ENCODE measurements at regions not wholly inside any gene's neighbourhood (a gene's known extent, or its start where the extent isn't known, plus 50 kb on each side); places are given as distances from the start of the nearest gene placed in this dataset.

GRCh38 chr3:20305647-20306046 lies 119.6 kb upstream of the SGO1 start (continued):
- TF ChIP-seq ZNF114 (CRISPR knock-in tag; IDR thresholded peaks at IDR 0.05), result no peak
- TF ChIP-seq ZNF331 (CRISPR knock-in tag; IDR thresholded peaks at IDR 0.05; ENCODE audit: low read depth), result no peak
- TF ChIP-seq JUNB (IDR thresholded peaks at IDR 0.05; ENCODE audit: unreplicated experiment), result no peak
- TF ChIP-seq, protein P1, sequence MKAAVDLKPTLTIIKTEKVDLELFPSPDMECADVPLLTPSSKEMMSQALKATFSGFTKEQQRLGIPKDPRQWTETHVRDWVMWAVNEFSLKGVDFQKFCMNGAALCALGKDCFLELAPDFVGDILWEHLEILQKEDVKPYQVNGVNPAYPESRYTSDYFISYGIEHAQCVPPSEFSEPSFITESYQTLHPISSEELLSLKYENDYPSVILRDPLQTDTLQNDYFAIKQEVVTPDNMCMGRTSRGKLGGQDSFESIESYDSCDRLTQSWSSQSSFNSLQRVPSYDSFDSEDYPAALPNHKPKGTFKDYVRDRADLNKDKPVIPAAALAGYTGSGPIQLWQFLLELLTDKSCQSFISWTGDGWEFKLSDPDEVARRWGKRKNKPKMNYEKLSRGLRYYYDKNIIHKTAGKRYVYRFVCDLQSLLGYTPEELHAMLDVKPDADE (IDR thresholded peaks at IDR 0.05), result no peak
- TF ChIP-seq STAT1 (IDR thresholded peaks at IDR 0.05; ENCODE audit: unreplicated experiment), result no peak
- TF ChIP-seq, protein P2, sequence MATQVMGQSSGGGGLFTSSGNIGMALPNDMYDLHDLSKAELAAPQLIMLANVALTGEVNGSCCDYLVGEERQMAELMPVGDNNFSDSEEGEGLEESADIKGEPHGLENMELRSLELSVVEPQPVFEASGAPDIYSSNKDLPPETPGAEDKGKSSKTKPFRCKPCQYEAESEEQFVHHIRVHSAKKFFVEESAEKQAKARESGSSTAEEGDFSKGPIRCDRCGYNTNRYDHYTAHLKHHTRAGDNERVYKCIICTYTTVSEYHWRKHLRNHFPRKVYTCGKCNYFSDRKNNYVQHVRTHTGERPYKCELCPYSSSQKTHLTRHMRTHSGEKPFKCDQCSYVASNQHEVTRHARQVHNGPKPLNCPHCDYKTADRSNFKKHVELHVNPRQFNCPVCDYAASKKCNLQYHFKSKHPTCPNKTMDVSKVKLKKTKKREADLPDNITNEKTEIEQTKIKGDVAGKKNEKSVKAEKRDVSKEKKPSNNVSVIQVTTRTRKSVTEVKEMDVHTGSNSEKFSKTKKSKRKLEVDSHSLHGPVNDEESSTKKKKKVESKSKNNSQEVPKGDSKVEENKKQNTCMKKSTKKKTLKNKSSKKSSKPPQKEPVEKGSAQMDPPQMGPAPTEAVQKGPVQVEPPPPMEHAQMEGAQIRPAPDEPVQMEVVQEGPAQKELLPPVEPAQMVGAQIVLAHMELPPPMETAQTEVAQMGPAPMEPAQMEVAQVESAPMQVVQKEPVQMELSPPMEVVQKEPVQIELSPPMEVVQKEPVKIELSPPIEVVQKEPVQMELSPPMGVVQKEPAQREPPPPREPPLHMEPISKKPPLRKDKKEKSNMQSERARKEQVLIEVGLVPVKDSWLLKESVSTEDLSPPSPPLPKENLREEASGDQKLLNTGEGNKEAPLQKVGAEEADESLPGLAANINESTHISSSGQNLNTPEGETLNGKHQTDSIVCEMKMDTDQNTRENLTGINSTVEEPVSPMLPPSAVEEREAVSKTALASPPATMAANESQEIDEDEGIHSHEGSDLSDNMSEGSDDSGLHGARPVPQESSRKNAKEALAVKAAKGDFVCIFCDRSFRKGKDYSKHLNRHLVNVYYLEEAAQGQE (IDR thresholded peaks at IDR 0.05; ENCODE audit: unreplicated experiment), result no peak
- TF ChIP-seq CREB1 (CRISPR knock-in tag; IDR thresholded peaks at IDR 0.05; ENCODE audit: low read depth), result no peak

- Histone ChIP-seq H3F3A (replicated peaks; ENCODE audit: low read depth) (no peaks in the 10 kb centered on the region), H4K20me1 (replicated peaks; ENCODE audit: insufficient read depth) (no peaks in the 10 kb centered on the region), H3K79me2 (replicated peaks; ENCODE audit: insufficient read depth) (no peaks in the 10 kb centered on the region), H3K4me3 (no peak overlapping the region), H3K27me3 (ENCODE audit: insufficient read depth) (no peaks in the 10 kb centered on the region), H3K4me1 (ENCODE audit: insufficient read depth) (no peaks in the 10 kb centered on the region), H3K27ac (ENCODE audit: low read depth) (no peak overlapping the region), H3K36me3 (ENCODE audit: insufficient read depth) (no peaks in the 10 kb centered on the region), H2AFZ (no peak overlapping the region; the same call in 1 of the 2 replicates), H3K4me2 (no peak overlapping the region), H3K9me2 (ENCODE audit: insufficient read depth) (no peaks in the 10 kb centered on the region)
- H3K36me3 Mint-ChIP-seq (ENCODE audit: low read depth), result peaks cover 5% of the 10 kb centered on the region; the same call in 2 of the 3 replicates
- no peak overlapping the region for H3K27ac Mint-ChIP-seq
- no peaks in the 10 kb centered on the region for H3K27me3 Mint-ChIP-seq (ENCODE audit: insufficient read depth, low read depth, poor library complexity)
- no peak for ATAC-seq
- no peak overlapping the region for H3K4me3 Mint-ChIP-seq
- DNase-seq (ENCODE audit: low spot score), result no peak
- no peaks in the 10 kb centered on the region for H3K4me1 Mint-ChIP-seq
- H3K9me3 Mint-ChIP-seq, result peaks cover 24% of the 10 kb centered on the region
- TF ChIP-seq, protein P3, sequence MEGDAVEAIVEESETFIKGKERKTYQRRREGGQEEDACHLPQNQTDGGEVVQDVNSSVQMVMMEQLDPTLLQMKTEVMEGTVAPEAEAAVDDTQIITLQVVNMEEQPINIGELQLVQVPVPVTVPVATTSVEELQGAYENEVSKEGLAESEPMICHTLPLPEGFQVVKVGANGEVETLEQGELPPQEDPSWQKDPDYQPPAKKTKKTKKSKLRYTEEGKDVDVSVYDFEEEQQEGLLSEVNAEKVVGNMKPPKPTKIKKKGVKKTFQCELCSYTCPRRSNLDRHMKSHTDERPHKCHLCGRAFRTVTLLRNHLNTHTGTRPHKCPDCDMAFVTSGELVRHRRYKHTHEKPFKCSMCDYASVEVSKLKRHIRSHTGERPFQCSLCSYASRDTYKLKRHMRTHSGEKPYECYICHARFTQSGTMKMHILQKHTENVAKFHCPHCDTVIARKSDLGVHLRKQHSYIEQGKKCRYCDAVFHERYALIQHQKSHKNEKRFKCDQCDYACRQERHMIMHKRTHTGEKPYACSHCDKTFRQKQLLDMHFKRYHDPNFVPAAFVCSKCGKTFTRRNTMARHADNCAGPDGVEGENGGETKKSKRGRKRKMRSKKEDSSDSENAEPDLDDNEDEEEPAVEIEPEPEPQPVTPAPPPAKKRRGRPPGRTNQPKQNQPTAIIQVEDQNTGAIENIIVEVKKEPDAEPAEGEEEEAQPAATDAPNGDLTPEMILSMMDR (conservative IDR thresholded peaks at IDR 0.05; ENCODE audit: low read depth in 2 of 2), result no peak
- TF ChIP-seq STAT1 (IDR thresholded peaks at IDR 0.05; ENCODE audit: unreplicated experiment), result no peak
- TF ChIP-seq ZNF331 (CRISPR knock-in tag; IDR thresholded peaks at IDR 0.05; ENCODE audit: low read depth), result no peak
- TF ChIP-seq, protein P1 (IDR thresholded peaks at IDR 0.05), result no peak
- no peak for TF ChIP-seq ZNF114 (CRISPR knock-in tag; IDR thresholded peaks at IDR 0.05)
- TF ChIP-seq JUNB (IDR thresholded peaks at IDR 0.05; ENCODE audit: unreplicated experiment), result no peak
- TF ChIP-seq, protein P2 (IDR thresholded peaks at IDR 0.05; ENCODE audit: unreplicated experiment), result no peak
- TF ChIP-seq CREB1 (CRISPR knock-in tag; IDR thresholded peaks at IDR 0.05; ENCODE audit: low read depth), result no peak
- no peak for TF ChIP-seq NANOG (IDR thresholded peaks at IDR 0.05; ENCODE audit: borderline replicate concordance)
- no peak for TF ChIP-seq EZH2phosphoT487 (IDR thresholded peaks at IDR 0.05; ENCODE audit: unreplicated experiment)
- no peak for TF ChIP-seq POLR2AphosphoS5 (IDR thresholded peaks at IDR 0.05; ENCODE audit: low read depth)
These were observed 116.8 kb upstream of the SGO1 start for GRCh38 chr3:20302766-20303165.
